A549 (cell line): ENCODE measurements at regions not wholly inside any gene's neighbourhood (a gene's known extent, or its start where the extent isn't known, plus 50 kb on each side); places are given as distances from the start of the nearest gene placed in this dataset.

Experiments used
- ATAC-seq, 2 experiments: fragments of 200-7000 bp in 1 of 2; fragments of >200 bp in 1 of 2; cut with Nextera tagmentation in 1 of 2; cut with Tn5 transposase in 1 of 2; 3 replicates each; pipeline versions ENCODE4 v1.8.0 to v1.9.1; 2018 to 2020; ENCODE audit warnings: mild to moderate bottlenecking in 1 of 2, moderate library complexity in 1 of 2
- CTCF ChIA-PET: fragments of 300-600 bp; sonication (Branson Sonifier 250); formaldehyde crosslinking; extraction: SDS; loops from one replicate; lab custom pipeline; 2021; ENCODE audit warnings: antibody characterized with exemption, inconsistent platforms; lab: Yijun Ruan, JAX
- POLR2A ChIA-PET: fragments of 350-600 bp; formaldehyde crosslinking; extraction: SDS; loops from one replicate; lab custom pipeline; 2021; ENCODE audit warnings: antibody characterized with exemption, inconsistent platforms; lab: Yijun Ruan, JAX
- DNase-seq, 2 experiments: peaks; one replicate each; pipeline versions ENCODE4 v3.0.0 to v3.0.0-alpha.2; 2011 to 2016; ENCODE audit warnings: low read depth in 1 of 2, low spot score in 1 of 2
- FAIRE-seq: peaks from 2 replicates; lab custom pipeline; 2011; peaks lifted over from hg19 to GRCh38; lab: Jason Lieb, UNC
- H3K27ac ChIP-seq, 2 experiments: fragments of >200 bp; sonication (Bioruptor Twin); formaldehyde crosslinking; 3 replicates each; pipeline ENCODE4 v1.5.1; 2016 to 2017
- H3K4me1 ChIP-seq: fragments of >200 bp; sonication (Bioruptor Twin); formaldehyde crosslinking; 3 replicates; pipeline ENCODE4 v1.6.1; 2016
- H3K4me2 ChIP-seq: fragments of >200 bp; sonication (Bioruptor Twin); formaldehyde crosslinking; 3 replicates; pipeline ENCODE4 v1.6.1; 2016
- H3K4me3 ChIP-seq: fragments of >200 bp; sonication (Bioruptor Twin); formaldehyde crosslinking; 3 replicates; pipeline ENCODE4 v1.5.1; 2016
- H3K9me3 ChIP-seq: fragments of >200 bp; sonication (Bioruptor Twin); formaldehyde crosslinking; 3 replicates; pipeline ENCODE4 v1.6.1; 2016
- BHLHE40 ChIP-seq: IDR thresholded peaks from 2 replicates; pipeline ENCODE4 v1.6.1; 2012; ENCODE audit warnings: low read depth, low read length, inconsistent platforms
- CBX2 ChIP-seq: fragments of 200-600 bp; sonication (generic); IDR thresholded peaks from 2 replicates; pipeline ENCODE4 v1.6.1; 2016; ENCODE audit warnings: low read depth, mild to moderate bottlenecking, borderline replicate concordance
- CBX8 ChIP-seq: fragments of 200-600 bp; sonication (generic); IDR thresholded peaks from 2 replicates; pipeline ENCODE4 v1.6.1; 2016
- ESRRA ChIP-seq: fragments of 150-350 bp; IDR thresholded peaks from 2 replicates; pipeline ENCODE4 v1.6.1; 2014; ENCODE audit warnings: mild to moderate bottlenecking, low read length, borderline replicate concordance
- FOSB ChIP-seq: fragments of 250-450 bp; sonication (Bioruptor Pico); IDR thresholded peaks from 2 replicates; pipeline ENCODE4 v1.5.0; 2020; ENCODE audit warnings: mild to moderate bottlenecking, moderate library complexity
- FOSL2 ChIP-seq, 2 experiments: fragments of 450-650 bp in 1 of 2; fragments of >200 bp in 1 of 2; sonication (Bioruptor Twin) in 1 of 2; formaldehyde crosslinking; IDR thresholded peaks; 2 replicates each; pipeline versions ENCODE4 v1.5.0 to v1.6.1; 2016 to 2020; ENCODE audit warnings: mild to moderate bottlenecking in 1 of 2, moderate library complexity in 1 of 2
- FOXS1 ChIP-seq: fragments of 250-450 bp; sonication (Bioruptor Pico); IDR thresholded peaks from 2 replicates; pipeline ENCODE4 v1.5.0; 2020; ENCODE audit warnings: mild to moderate bottlenecking, moderate library complexity
- GATA3 ChIP-seq: IDR thresholded peaks from 2 replicates; pipeline ENCODE4 v1.6.1; 2012; ENCODE audit warnings: borderline replicate concordance
- HEYL ChIP-seq: fragments of 250-450 bp; sonication (Bioruptor Pico); IDR thresholded peaks from 2 replicates; pipeline ENCODE4 v1.8.0; 2021; ENCODE audit warnings: mild to moderate bottlenecking, moderate library complexity
- HOXB13 ChIP-seq: fragments of 250-450 bp; sonication (Bioruptor Pico); IDR thresholded peaks from 2 replicates; pipeline ENCODE4 v1.5.0; 2020; ENCODE audit warnings: low read depth, mild to moderate bottlenecking, moderate library complexity
- HOXB5 ChIP-seq: fragments of 250-450 bp; sonication (Bioruptor Pico); IDR thresholded peaks from 2 replicates; pipeline ENCODE4 v1.5.0; 2020; ENCODE audit warnings: mild to moderate bottlenecking, moderate library complexity
- JUNB ChIP-seq: fragments of >200 bp; sonication (Bioruptor Twin); formaldehyde crosslinking; IDR thresholded peaks from 2 replicates; pipeline ENCODE4 v1.6.1; 2016
- KDM1A ChIP-seq: fragments of 200-600 bp; sonication (generic); IDR thresholded peaks from 2 replicates; pipeline ENCODE4 v1.6.1; 2016; ENCODE audit warnings: low read depth, mild to moderate bottlenecking
- KDM5A ChIP-seq: fragments of 200-600 bp; sonication (generic); IDR thresholded peaks from 2 replicates; pipeline ENCODE4 v1.6.1; 2016; ENCODE audit warnings: antibody characterized with exemption, mild to moderate bottlenecking
- MAZ ChIP-seq: fragments of 150-350 bp; IDR thresholded peaks from 2 replicates; pipeline ENCODE4 v1.6.1; 2014; ENCODE audit warnings: antibody characterized with exemption, low read depth, low read length, borderline replicate concordance
- MYC ChIP-seq: IDR thresholded peaks from 2 replicates; pipeline ENCODE4 v1.6.1; 2012; ENCODE audit warnings: mild to moderate bottlenecking, inconsistent platforms, low read length, improper control_type of control experiment, borderline replicate concordance
- NFE2L2 ChIP-seq: fragments of 150-350 bp; conservative IDR thresholded peaks from 2 replicates; pipeline ENCODE4 v1.6.1; 2014; ENCODE audit warnings: low read length
- NPAS2 ChIP-seq: fragments of 250-450 bp; sonication (Bioruptor Pico); IDR thresholded peaks from 2 replicates; pipeline ENCODE4 v1.8.0; 2022; ENCODE audit warnings: mild to moderate bottlenecking, moderate library complexity, borderline replicate concordance
- PHF8 ChIP-seq: fragments of 200-600 bp; sonication (generic); IDR thresholded peaks from 2 replicates; pipeline ENCODE4 v1.6.1; 2016; ENCODE audit warnings: low read depth, mild to moderate bottlenecking, antibody characterized with exemption, moderate library complexity, borderline replicate concordance
- RCOR1 ChIP-seq: fragments of 150-350 bp; IDR thresholded peaks from 2 replicates; pipeline ENCODE4 v1.6.1; 2014; ENCODE audit warnings: antibody characterized with exemption, low read length, low read depth
- RNF2 ChIP-seq: fragments of 200-600 bp; sonication (generic); IDR thresholded peaks from 2 replicates; pipeline ENCODE4 v1.6.1; 2016; ENCODE audit warnings: low read depth, mild to moderate bottlenecking, antibody characterized with exemption, moderate library complexity, borderline replicate concordance
- ZFP36 ChIP-seq: fragments of 450-650 bp; IDR thresholded peaks from 2 replicates; pipeline ENCODE4 v1.6.1; 2014; ENCODE audit warnings: borderline replicate concordance; ENCODE audit not compliant: partially characterized antibody
- ZSCAN20 ChIP-seq: fragments of 250-450 bp; sonication (Bioruptor Pico); IDR thresholded peaks from 2 replicates; pipeline ENCODE4 v1.8.0; 2022; ENCODE audit warnings: mild to moderate bottlenecking, moderate library complexity
- WGBS: methylation state at CpG from one replicate; pipeline ENCODE4 v1.1.6; 2017; ENCODE audit errors: missing lambda C conversion rate; 5-methylcytosine and 5-hydroxymethylcytosine counted together
- TF ChIP-seq, protein P1 (sequence below): fragments of >200 bp; sonication (Bioruptor Twin); formaldehyde crosslinking; IDR thresholded peaks from 3 replicates; pipeline ENCODE4 v1.6.1; 2016
- TF ChIP-seq, protein P2 (sequence below): fragments of >200 bp; sonication (Bioruptor Twin); formaldehyde crosslinking; IDR thresholded peaks from 2 replicates; pipeline ENCODE4 v1.6.1; 2016
- TF ChIP-seq, protein P3 (sequence below): IDR thresholded peaks from 2 replicates; pipeline ENCODE4 v1.6.1; 2012; ENCODE audit warnings: low read depth, borderline replicate concordance
- TF ChIP-seq, protein P4 (sequence below): fragments of 200-600 bp; sonication (generic); IDR thresholded peaks from 2 replicates; pipeline ENCODE4 v1.6.1; 2016; ENCODE audit warnings: antibody characterized with exemption, mild to moderate bottlenecking, moderate library complexity

DNA sequence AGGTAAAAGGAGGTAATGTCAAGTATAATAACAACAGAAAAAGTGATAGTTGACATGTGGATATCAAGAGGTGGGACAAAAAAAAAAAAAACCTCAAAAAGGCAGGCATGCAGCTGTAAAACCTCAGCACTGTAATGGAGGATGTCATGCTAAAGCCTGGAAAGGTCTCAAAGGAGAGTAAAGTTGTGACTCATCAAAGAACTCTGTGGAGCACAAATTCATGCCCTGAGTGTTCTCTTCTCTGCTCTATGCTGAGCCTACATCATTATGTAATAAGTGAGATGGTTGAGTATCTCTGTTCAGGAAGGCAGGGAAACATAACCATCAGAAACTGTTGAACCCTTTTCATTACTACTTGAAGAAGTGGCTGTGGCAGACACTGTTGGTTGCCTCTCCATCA is 597.8 kb downstream of the BCOR start (continued):
- no peak for TF ChIP-seq HOXB13 (CRISPR knock-in tag)
- no peak for TF ChIP-seq NFE2L2
- TF ChIP-seq NPAS2 (CRISPR knock-in tag), result no peak
- TF ChIP-seq KDM1A, result no peak
- TF ChIP-seq MYC, result no peak
- TF ChIP-seq, protein P1, sequence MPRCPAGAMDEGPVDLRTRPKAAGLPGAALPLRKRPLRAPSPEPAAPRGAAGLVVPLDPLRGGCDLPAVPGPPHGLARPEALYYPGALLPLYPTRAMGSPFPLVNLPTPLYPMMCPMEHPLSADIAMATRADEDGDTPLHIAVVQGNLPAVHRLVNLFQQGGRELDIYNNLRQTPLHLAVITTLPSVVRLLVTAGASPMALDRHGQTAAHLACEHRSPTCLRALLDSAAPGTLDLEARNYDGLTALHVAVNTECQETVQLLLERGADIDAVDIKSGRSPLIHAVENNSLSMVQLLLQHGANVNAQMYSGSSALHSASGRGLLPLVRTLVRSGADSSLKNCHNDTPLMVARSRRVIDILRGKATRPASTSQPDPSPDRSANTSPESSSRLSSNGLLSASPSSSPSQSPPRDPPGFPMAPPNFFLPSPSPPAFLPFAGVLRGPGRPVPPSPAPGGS, result no peak
- no peak for TF ChIP-seq ZSCAN20 (CRISPR knock-in tag)
- TF ChIP-seq HEYL (CRISPR knock-in tag), result no peak
- no peak for TF ChIP-seq GATA3
- no peak for TF ChIP-seq FOXS1 (CRISPR knock-in tag)
- TF ChIP-seq, protein P2, sequence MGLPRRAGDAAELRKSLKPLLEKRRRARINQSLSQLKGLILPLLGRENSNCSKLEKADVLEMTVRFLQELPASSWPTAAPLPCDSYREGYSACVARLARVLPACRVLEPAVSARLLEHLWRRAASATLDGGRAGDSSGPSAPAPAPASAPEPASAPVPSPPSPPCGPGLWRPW, result no peak
- TF ChIP-seq CBX8, result no peak

DNA sequence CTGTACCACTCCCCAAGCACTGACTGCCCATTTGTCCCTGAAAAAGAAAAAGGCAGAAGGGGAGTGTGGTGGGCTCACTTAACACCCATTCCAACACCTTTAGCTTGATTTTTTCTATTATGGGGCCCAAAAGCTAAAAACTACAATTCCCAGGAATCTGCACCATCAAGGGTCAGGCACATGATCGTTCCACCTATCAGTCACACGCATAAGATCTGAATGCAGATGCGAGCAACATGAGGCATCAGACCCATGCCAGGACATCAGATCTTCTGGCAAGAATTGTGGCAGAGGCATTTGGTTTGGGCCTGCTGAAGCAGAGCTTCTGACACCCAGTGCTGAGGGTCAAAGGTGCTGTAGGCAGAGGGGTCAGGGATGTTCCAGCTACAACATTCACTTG is 595.9 kb downstream of the BCOR start:
- ChIA-PET POLR2A (no interaction called here), CTCF (no interaction called here)
- Histone ChIP-seq H3K4me3 (no peak overlapping the region), H3K9me3 (no peaks in the 10 kb centered on the region), H3K27ac (no peak overlapping the region), H3K4me2 (no peak overlapping the region), H3K4me1 (no peaks in the 10 kb centered on the region)
- no peak for DNase-seq
- no peak for FAIRE-seq
- WGBS, result 53% methylated on average over 3 of the region's 3 CpGs
- TF ChIP-seq, protein P2, result no peak
- no peak for TF ChIP-seq MYC
- no peak for TF ChIP-seq CBX2
- no peak for TF ChIP-seq RNF2
- TF ChIP-seq RCOR1, result no peak
- no peak for TF ChIP-seq FOSL2 (IDR thresholded peaks at IDR 0.05)
- TF ChIP-seq FOSL2 (CRISPR knock-in tag; IDR thresholded peaks at IDR 0.05), result no peak
- no peak for TF ChIP-seq NPAS2 (CRISPR knock-in tag)
- no peak for TF ChIP-seq GATA3
- no peak for TF ChIP-seq ESRRA
- ATAC-seq, result no peak

DNA sequence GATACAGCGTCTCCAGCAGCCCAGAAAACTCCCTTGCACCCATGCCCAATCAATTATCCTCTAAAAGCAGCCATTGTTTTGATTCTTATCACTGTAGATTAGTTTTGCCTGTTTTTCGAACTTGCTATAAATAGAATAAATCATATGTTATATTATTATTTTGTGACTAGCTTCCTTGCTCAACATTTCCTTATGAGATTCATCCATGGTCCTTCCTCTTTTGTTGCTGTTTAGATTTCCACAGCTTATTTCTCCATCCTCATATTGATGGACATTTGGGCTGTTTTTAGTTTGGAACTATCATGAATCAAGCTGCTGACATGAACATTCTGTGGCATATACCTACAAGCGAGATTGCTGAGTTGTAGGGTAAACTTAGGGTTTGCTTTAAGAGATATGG is 595.3 kb downstream of the BCOR start:
- ATAC-seq (no peak), DNase-seq (no peak), FAIRE-seq (no peak)
- TF ChIP-seq ZFP36 (no peak), MAZ (no peak), JUNB (no peak), CBX8 (no peak), HOXB5 (CRISPR knock-in tag) (no peak), NFE2L2 (no peak), ZSCAN20 (CRISPR knock-in tag) (no peak), PHF8 (no peak), KDM5A (no peak), FOSB (no peak), BHLHE40 (no peak), CBX2 (no peak)
- TF ChIP-seq, protein P3, sequence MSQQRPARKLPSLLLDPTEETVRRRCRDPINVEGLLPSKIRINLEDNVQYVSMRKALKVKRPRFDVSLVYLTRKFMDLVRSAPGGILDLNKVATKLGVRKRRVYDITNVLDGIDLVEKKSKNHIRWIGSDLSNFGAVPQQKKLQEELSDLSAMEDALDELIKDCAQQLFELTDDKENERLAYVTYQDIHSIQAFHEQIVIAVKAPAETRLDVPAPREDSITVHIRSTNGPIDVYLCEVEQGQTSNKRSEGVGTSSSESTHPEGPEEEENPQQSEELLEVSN, result no peak
- TF ChIP-seq, protein P4, sequence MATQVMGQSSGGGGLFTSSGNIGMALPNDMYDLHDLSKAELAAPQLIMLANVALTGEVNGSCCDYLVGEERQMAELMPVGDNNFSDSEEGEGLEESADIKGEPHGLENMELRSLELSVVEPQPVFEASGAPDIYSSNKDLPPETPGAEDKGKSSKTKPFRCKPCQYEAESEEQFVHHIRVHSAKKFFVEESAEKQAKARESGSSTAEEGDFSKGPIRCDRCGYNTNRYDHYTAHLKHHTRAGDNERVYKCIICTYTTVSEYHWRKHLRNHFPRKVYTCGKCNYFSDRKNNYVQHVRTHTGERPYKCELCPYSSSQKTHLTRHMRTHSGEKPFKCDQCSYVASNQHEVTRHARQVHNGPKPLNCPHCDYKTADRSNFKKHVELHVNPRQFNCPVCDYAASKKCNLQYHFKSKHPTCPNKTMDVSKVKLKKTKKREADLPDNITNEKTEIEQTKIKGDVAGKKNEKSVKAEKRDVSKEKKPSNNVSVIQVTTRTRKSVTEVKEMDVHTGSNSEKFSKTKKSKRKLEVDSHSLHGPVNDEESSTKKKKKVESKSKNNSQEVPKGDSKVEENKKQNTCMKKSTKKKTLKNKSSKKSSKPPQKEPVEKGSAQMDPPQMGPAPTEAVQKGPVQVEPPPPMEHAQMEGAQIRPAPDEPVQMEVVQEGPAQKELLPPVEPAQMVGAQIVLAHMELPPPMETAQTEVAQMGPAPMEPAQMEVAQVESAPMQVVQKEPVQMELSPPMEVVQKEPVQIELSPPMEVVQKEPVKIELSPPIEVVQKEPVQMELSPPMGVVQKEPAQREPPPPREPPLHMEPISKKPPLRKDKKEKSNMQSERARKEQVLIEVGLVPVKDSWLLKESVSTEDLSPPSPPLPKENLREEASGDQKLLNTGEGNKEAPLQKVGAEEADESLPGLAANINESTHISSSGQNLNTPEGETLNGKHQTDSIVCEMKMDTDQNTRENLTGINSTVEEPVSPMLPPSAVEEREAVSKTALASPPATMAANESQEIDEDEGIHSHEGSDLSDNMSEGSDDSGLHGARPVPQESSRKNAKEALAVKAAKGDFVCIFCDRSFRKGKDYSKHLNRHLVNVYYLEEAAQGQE, result no peak
- POLR2A ChIA-PET, result no interaction called here
- no peaks in the 10 kb centered on the region for H3K9me3 ChIP-seq
- WGBS, result 21% methylated on average over 3 of the region's 3 CpGs
- no peak overlapping the region for H3K4me3 ChIP-seq
- H3K4me1 ChIP-seq, result no peaks in the 10 kb centered on the region
- H3K4me2 ChIP-seq, result no peak overlapping the region
- CTCF ChIA-PET, result no interaction called here
- no peak overlapping the region for H3K27ac ChIP-seq
